BLaER1 (cell line): ENCODE measurements at regions not wholly inside any gene's neighbourhood (a gene's known extent, or its start where the extent isn't known, plus 50 kb on each side); places are given as distances from the start of the nearest gene placed in this dataset.

Source experiments
- H3K27ac ChIP-seq: shearing (Covaris generic); formaldehyde crosslinking; 2 replicates; pipeline ENCODE4 v1.8.1; 2022
- H3K27me3 ChIP-seq: shearing (Covaris generic); formaldehyde crosslinking; 2 replicates; pipeline ENCODE4 v1.8.1; 2022
- H3K36me3 ChIP-seq: shearing (Covaris generic); formaldehyde crosslinking; 2 replicates; pipeline ENCODE4 v1.8.1; 2022
- H3K4me1 ChIP-seq: shearing (Covaris generic); formaldehyde crosslinking; 2 replicates; pipeline ENCODE4 v1.8.1; 2022
- H3K4me2 ChIP-seq: shearing (Covaris generic); formaldehyde crosslinking; 2 replicates; pipeline ENCODE4 v1.8.1; 2022
- H3K4me3 ChIP-seq: shearing (Covaris generic); formaldehyde crosslinking; 2 replicates; pipeline ENCODE4 v1.8.1; 2022
- H3K9ac ChIP-seq: shearing (Covaris generic); formaldehyde crosslinking; 2 replicates; pipeline ENCODE4 v1.8.1; 2022
- H3K9me3 ChIP-seq: shearing (Covaris generic); formaldehyde crosslinking; 2 replicates; pipeline ENCODE4 v1.8.1; 2022
- H4K20me1 ChIP-seq: shearing (Covaris generic); formaldehyde crosslinking; 2 replicates; pipeline ENCODE4 v1.8.1; 2022
- Cebpa-rat ChIP-seq: shearing (Covaris generic); IDR thresholded peaks from 2 replicates; pipeline ENCODE4 v1.8.1; 2022

DNA sequence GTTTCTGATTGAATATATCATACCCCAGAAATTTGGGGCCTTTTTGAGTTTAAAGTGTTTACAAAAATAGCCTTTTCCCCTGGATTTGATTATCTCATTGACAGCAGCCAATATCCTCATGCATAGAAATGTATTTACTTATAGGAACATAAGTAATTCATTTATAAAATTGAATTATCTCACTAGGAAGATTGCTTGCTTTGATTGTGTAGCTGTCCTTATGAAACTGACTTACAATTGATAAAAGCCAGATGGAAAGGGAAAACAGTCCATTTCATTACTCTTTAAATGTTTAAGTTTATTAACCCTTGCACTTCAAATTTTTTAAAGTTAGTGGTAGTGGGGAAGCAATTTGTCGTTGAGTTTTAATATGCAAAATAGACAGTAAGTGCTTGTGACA, 310.2 kb upstream of the TBX22 start:
- Histone ChIP-seq H3K36me3 (no peaks in the 10 kb centered on the region), H4K20me1 (no peaks in the 10 kb centered on the region), H3K4me1 (no peaks in the 10 kb centered on the region), H3K27ac (no peak overlapping the region), H3K4me3 (no peak overlapping the region), H3K9ac (no peak overlapping the region), H3K4me2 (no peak overlapping the region), H3K27me3 (peaks cover 24% of the 10 kb centered on the region), H3K9me3 (no peaks in the 10 kb centered on the region)
- no peak for TF ChIP-seq Cebpa-rat

DNA sequence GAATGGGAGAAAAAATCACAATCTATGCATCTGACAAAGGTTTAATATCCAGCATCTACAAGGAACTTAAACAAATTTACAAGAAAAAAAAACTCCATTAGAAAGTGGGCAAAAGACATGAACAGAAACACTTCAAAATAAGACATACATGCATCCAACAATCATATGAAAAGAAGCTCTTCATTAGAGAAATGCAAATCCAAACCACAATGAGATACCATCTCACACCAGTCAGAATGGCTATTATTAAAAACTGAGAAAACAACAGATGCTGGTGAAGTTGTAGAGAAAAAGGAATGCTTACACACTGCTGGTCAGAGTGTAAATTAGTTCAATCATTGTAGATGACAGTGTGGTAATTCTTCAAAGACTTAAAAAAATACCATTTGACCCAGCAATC, 306.0 kb upstream of the TBX22 start:
- 0 out of 2 replicates have a peak, but pooled peaks cover 7% of the 10 kb centered on the region for H3K4me1 ChIP-seq
- no peak for TF ChIP-seq Cebpa-rat
- no peaks in the 10 kb centered on the region for H3K36me3 ChIP-seq
- 0 out of 2 replicates have a peak, but pooled peaks cover under 1% of the 10 kb centered on the region for H3K9me3 ChIP-seq
- H3K27me3 ChIP-seq: peaks cover 49% of the 10 kb centered on the region
- no peak overlapping the region for H3K27ac ChIP-seq
- H3K9ac ChIP-seq: no peak overlapping the region
- no peak overlapping the region for H3K4me3 ChIP-seq
- H3K4me2 ChIP-seq: no peak overlapping the region
- H4K20me1 ChIP-seq: no peaks in the 10 kb centered on the region

DNA sequence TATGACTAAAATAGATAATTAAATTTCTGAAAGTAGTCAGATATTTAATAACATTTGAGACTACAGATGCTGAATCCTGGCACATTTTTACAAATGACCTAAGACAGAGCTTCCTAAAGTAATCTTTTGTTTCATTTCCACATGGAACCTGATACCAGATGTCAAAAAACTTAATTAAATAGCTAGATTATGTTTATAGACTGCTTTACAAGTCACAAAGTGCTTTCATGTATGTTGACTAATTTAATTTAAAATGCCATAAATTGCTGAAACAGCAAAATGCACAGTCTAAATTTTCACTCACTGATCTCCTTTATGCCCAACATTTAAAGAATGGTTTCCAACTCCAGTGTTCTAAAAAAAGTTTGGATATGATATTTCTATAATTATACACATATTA, 299.1 kb upstream of the TBX22 start:
- no peak overlapping the region for H3K4me2 ChIP-seq

DNA sequence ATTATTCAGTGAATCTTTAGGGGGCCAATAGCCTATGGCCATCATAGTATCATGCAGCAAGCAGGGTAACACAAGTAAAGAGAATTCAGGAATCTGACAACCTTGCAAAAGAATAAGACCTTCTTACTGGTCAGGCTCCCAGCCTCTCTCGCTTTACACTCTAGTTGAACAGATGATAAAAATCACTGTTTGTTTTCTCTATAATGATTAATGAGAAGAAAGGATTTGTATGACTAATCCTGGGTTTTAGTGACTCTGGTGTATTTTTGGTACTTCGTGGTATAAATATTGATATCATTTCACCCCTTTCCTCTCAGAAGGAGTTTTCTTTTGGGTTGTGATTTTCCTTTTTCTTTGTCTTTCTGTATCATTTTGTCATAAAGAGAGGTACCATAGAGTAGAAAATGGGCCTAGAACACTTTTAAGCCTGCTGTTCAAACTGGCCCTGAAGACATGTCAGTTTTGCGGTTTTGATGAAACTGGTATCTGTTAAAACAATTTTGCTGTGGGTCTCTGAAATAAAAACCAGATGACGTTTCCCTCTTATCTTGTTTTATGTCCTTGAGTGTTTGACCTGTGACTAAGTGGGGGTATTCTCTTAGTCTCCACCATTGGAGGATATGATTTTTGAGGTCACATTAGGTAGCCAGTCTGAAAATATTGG, 294.9 kb upstream of the TBX22 start:
- H3K27ac ChIP-seq: no peak overlapping the region
- peaks cover 6% of the 10 kb centered on the region; the same call in 1 of the 2 replicates for H4K20me1 ChIP-seq
- no peak overlapping the region for H3K4me3 ChIP-seq
- no peak overlapping the region for H3K4me2 ChIP-seq
- peaks cover 53% of the 10 kb centered on the region for H3K27me3 ChIP-seq
- peaks cover 2% of the 10 kb centered on the region; the same call in 1 of the 2 replicates for H3K9me3 ChIP-seq
- H3K9ac ChIP-seq: no peak overlapping the region
- TF ChIP-seq Cebpa-rat: no peak
- H3K36me3 ChIP-seq: no peaks in the 10 kb centered on the region
- no peaks in the 10 kb centered on the region for H3K4me1 ChIP-seq

More for the DNA sequence above, 299.1 kb upstream of the TBX22 start:
- H3K27me3 ChIP-seq: peaks cover 52% of the 10 kb centered on the region
- no peaks in the 10 kb centered on the region for H4K20me1 ChIP-seq
- H3K4me1 ChIP-seq: no peaks in the 10 kb centered on the region
- no peak overlapping the region for H3K27ac ChIP-seq
- H3K36me3 ChIP-seq: no peaks in the 10 kb centered on the region
- peaks cover 13% of the 10 kb centered on the region for H3K9me3 ChIP-seq
- no peak overlapping the region for H3K4me3 ChIP-seq
- no peak overlapping the region for H3K9ac ChIP-seq
- TF ChIP-seq Cebpa-rat: no peak

DNA sequence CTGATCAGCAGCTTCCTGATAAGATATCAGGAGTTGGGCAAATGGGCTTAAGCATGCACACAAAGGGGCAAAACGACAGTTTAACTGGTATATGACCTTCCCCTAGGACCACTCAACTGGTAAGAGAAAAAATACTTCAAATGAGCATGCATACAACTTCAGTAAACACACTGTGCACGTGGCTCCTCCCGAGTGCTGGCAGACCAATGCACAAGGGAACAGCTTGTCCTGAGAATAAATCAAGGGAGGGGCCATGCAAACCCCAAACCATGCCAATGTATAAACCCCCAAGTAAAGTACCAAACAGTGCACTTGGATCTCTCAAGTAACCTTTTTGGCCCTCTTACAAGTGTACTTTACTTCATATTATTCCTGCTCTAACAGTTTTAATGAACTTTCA, 293.3 kb upstream of the TBX22 start:
- no peak for TF ChIP-seq Cebpa-rat
- no peak overlapping the region for H3K4me3 ChIP-seq
- no peak overlapping the region for H3K27ac ChIP-seq
- H4K20me1 ChIP-seq: peaks cover 6% of the 10 kb centered on the region; the same call in 1 of the 2 replicates
- no peak overlapping the region for H3K9ac ChIP-seq
- no peaks in the 10 kb centered on the region for H3K4me1 ChIP-seq
- H3K4me2 ChIP-seq: no peak overlapping the region
- peaks cover 66% of the 10 kb centered on the region for H3K27me3 ChIP-seq
- H3K9me3 ChIP-seq: no peaks in the 10 kb centered on the region
- no peaks in the 10 kb centered on the region for H3K36me3 ChIP-seq

DNA sequence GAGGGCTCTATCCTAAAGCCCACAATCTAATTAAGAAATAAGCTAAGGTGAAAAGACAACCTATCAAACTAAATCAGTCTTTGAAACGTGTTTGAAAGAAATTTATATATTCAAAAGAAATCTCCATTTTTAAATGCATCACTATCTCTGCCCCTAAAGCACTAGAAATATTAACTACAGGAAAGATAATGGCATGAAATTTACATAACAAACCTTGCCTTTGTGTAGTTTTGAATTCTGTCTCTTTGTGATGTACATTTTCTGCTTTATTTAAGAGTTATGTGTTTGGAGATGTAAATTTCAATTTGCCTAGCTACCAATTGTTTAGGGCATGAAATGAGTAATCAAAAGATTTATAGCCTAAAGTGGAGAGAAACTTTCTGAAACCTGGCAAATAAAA, 286.1 kb upstream of the TBX22 start:
- H3K36me3 ChIP-seq: no peaks in the 10 kb centered on the region
- no peaks in the 10 kb centered on the region for H3K4me1 ChIP-seq
- no peaks in the 10 kb centered on the region for H3K9me3 ChIP-seq
- TF ChIP-seq Cebpa-rat: no peak
- peaks cover 74% of the 10 kb centered on the region for H3K27me3 ChIP-seq
- no peaks in the 10 kb centered on the region for H4K20me1 ChIP-seq
- H3K4me3 ChIP-seq: no peak overlapping the region
- no peak overlapping the region for H3K27ac ChIP-seq
- H3K9ac ChIP-seq: no peak overlapping the region
- no peak overlapping the region for H3K4me2 ChIP-seq
